WTC11 (cell line): ENCODE measurements at regions not wholly inside any gene's neighbourhood (a gene's known extent, or its start where the extent isn't known, plus 50 kb on each side); places are given as distances from the start of the nearest gene placed in this dataset.

Source experiments
- ATAC-seq: fragments of 200-7000 bp; cut with Tn5 transposase; 2 replicates; pipeline ENCODE4 v1.10.0; 2021; ENCODE audit warnings: mild to moderate bottlenecking, moderate library complexity
- CTCF ChIA-PET: fragments of 300-600 bp; sonication (Branson Sonifier 250); formaldehyde crosslinking; loops from one replicate; lab custom pipeline; 2021; ENCODE audit warnings: antibody characterized with exemption; lab: Charles Lee
- POLR2A ChIA-PET: fragments of 350-600 bp; sonication (Branson Sonifier 250); formaldehyde crosslinking; loops from one replicate; lab custom pipeline; 2021; ENCODE audit warnings: antibody characterized with exemption; lab: Charles Lee
- DNase-seq: peaks from one replicate; pipeline ENCODE4 v3.0.0; 2021; ENCODE audit warnings: low spot score
- H3K27ac Mint-ChIP-seq: 2 replicates; pipeline ENCODE4 v1.8.0; 2021; ENCODE audit warnings: mixed read lengths
- H3K27me3 Mint-ChIP-seq: 2 replicates; pipeline ENCODE4 v1.8.0; 2021; ENCODE audit warnings: low read depth, mild to moderate bottlenecking, moderate library complexity, mixed read lengths
- H3K36me3 Mint-ChIP-seq: 2 replicates; pipeline ENCODE4 v1.8.0; 2021; ENCODE audit warnings: mixed read lengths
- H3K4me1 Mint-ChIP-seq: 2 replicates; pipeline ENCODE4 v1.8.0; 2022; ENCODE audit warnings: mixed read lengths
- H3K4me3 Mint-ChIP-seq: 2 replicates; pipeline ENCODE4 v1.8.0; 2021; ENCODE audit warnings: mild to moderate bottlenecking, moderate library complexity, mixed read lengths
- H3K9me3 Mint-ChIP-seq: 2 replicates; pipeline ENCODE4 v1.8.0; 2021; ENCODE audit warnings: mixed read lengths
- CBFB ChIP-seq: sonication (generic); formaldehyde crosslinking; IDR thresholded peaks from 2 replicates; pipeline ENCODE4 v1.8.1; 2022; ENCODE audit warnings: mild to moderate bottlenecking, low read depth, missing genetic modification reagents
- EMX1 ChIP-seq: fragments of 250-450 bp; sonication (Bioruptor Pico); IDR thresholded peaks from 2 replicates; pipeline ENCODE4 v1.8.0; 2021; ENCODE audit warnings: mild to moderate bottlenecking
- ESRRA ChIP-seq: sonication (generic); formaldehyde crosslinking; IDR thresholded peaks from 2 replicates; pipeline ENCODE4 v1.8.1; 2022; ENCODE audit warnings: mild to moderate bottlenecking, missing genetic modification reagents, borderline replicate concordance
- HMGA2 ChIP-seq: fragments of 250-450 bp; sonication (Bioruptor Pico); IDR thresholded peaks from 2 replicates; pipeline ENCODE4 v1.4.0; 2021; ENCODE audit warnings: mild to moderate bottlenecking, moderate library complexity
- MXD4 ChIP-seq: fragments of 250-450 bp; sonication (Bioruptor Pico); IDR thresholded peaks from 2 replicates; pipeline ENCODE4 v1.8.0; 2021; ENCODE audit warnings: mild to moderate bottlenecking, moderate library complexity, borderline replicate concordance
- NFATC4 ChIP-seq: fragments of 250-450 bp; sonication (Bioruptor Pico); IDR thresholded peaks from 2 replicates; pipeline ENCODE4 v1.9.0; 2021; ENCODE audit warnings: mild to moderate bottlenecking
- NFE2L1 ChIP-seq: sonication (generic); formaldehyde crosslinking; IDR thresholded peaks from 2 replicates; pipeline ENCODE4 v1.8.1; 2023; ENCODE audit warnings: missing genetic modification reagents
- RORB ChIP-seq: fragments of 250-450 bp; sonication (Bioruptor Pico); IDR thresholded peaks from 2 replicates; pipeline ENCODE4 v1.9.0; 2021; ENCODE audit warnings: mild to moderate bottlenecking
- SMAD3 ChIP-seq: sonication (generic); formaldehyde crosslinking; IDR thresholded peaks from 2 replicates; pipeline ENCODE4 v1.8.0; 2022; ENCODE audit warnings: missing genetic modification reagents, mild to moderate bottlenecking, borderline replicate concordance
- TEAD1 ChIP-seq: sonication (generic); formaldehyde crosslinking; IDR thresholded peaks from 2 replicates; pipeline ENCODE4 v1.8.0; 2022; ENCODE audit warnings: mild to moderate bottlenecking, missing genetic modification reagents
- ZBTB21 ChIP-seq: sonication (generic); formaldehyde crosslinking; IDR thresholded peaks from 2 replicates; pipeline ENCODE4 v1.8.1; 2023; ENCODE audit warnings: mild to moderate bottlenecking, missing genetic modification reagents, borderline replicate concordance
- TF ChIP-seq, protein P1 (sequence below): sonication (generic); formaldehyde crosslinking; IDR thresholded peaks from 2 replicates; pipeline ENCODE4 v1.8.1; 2022; ENCODE audit warnings: missing genetic modification reagents, borderline replicate concordance
- TF ChIP-seq, protein P2 (sequence below): sonication (generic); formaldehyde crosslinking; IDR thresholded peaks from 2 replicates; pipeline ENCODE4 v1.8.0; 2022; ENCODE audit warnings: mild to moderate bottlenecking, missing genetic modification reagents
- TF ChIP-seq, protein P3 (sequence below): sonication (generic); formaldehyde crosslinking; IDR thresholded peaks from 2 replicates; pipeline ENCODE4 v1.8.1; 2023; ENCODE audit warnings: mild to moderate bottlenecking, missing genetic modification reagents
- TF ChIP-seq, protein P4 (sequence below): sonication (generic); formaldehyde crosslinking; IDR thresholded peaks from 2 replicates; pipeline ENCODE4 v1.8.1; 2022; ENCODE audit warnings: low read depth, mild to moderate bottlenecking, moderate library complexity, missing genetic modification reagents, borderline replicate concordance
- TF ChIP-seq, protein P5 (sequence below): sonication (generic); formaldehyde crosslinking; IDR thresholded peaks from 2 replicates; pipeline ENCODE4 v1.8.1; 2023; ENCODE audit warnings: mild to moderate bottlenecking, missing genetic modification reagents, moderate library complexity
- TF ChIP-seq, protein P6 (sequence below): sonication (generic); formaldehyde crosslinking; conservative IDR thresholded peaks from 2 replicates; pipeline ENCODE4 v1.8.1; 2022; ENCODE audit warnings: mild to moderate bottlenecking, missing genetic modification reagents
- TF ChIP-seq, protein P7 (sequence below): fragments of 250-450 bp; sonication (Bioruptor Pico); IDR thresholded peaks from 2 replicates; pipeline ENCODE4 v1.9.0; 2021; ENCODE audit warnings: moderate library complexity, mild to moderate bottlenecking, inconsistent platforms, borderline replicate concordance
- TF ChIP-seq, protein P8 (sequence below): fragments of 250-450 bp; sonication (Bioruptor Pico); IDR thresholded peaks from 2 replicates; pipeline ENCODE4 v2.1.2; 2022; ENCODE audit warnings: mild to moderate bottlenecking, moderate library complexity
- TF ChIP-seq, protein P9 (sequence below): sonication (generic); formaldehyde crosslinking; IDR thresholded peaks from 2 replicates; pipeline ENCODE4 v1.8.1; 2022; ENCODE audit warnings: low read depth, missing genetic modification reagents, borderline replicate concordance

DNA sequence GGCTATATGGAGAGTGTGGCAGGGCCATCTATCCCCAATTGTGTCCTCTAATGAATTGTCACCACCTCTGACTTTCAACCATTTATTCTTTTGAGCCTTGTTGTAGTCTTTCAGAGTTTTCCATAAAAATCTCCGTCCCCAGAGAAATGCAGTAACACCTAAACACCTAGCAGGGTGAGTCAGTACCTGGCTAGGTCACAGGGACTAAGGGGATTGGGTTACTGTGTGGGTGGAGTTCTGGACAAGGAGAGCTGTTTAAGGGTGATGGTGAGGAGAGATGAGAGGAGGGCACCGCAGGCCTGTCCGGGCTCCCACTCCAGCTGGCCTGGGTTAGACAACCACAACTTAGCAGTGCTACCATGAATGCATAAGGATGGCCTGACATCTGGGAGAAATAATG is 186.2 kb upstream of the LYZL1 start (continued):
- TF ChIP-seq, protein P1, sequence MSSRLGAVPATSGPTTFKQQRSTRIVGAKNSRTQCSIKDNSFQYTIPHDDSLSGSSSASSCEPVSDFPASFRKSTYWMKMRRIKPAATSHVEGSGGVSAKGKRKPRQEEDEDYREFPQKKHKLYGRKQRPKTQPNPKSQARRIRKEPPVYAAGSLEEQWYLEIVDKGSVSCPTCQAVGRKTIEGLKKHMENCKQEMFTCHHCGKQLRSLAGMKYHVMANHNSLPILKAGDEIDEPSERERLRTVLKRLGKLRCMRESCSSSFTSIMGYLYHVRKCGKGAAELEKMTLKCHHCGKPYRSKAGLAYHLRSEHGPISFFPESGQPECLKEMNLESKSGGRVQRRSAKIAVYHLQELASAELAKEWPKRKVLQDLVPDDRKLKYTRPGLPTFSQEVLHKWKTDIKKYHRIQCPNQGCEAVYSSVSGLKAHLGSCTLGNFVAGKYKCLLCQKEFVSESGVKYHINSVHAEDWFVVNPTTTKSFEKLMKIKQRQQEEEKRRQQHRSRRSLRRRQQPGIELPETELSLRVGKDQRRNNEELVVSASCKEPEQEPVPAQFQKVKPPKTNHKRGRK (CRISPR knock-in tag): no peak
- TF ChIP-seq, protein P2, sequence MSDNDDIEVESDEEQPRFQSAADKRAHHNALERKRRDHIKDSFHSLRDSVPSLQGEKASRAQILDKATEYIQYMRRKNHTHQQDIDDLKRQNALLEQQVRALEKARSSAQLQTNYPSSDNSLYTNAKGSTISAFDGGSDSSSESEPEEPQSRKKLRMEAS (CRISPR knock-in tag): no peak
- TF ChIP-seq SMAD3: no peak

DNA sequence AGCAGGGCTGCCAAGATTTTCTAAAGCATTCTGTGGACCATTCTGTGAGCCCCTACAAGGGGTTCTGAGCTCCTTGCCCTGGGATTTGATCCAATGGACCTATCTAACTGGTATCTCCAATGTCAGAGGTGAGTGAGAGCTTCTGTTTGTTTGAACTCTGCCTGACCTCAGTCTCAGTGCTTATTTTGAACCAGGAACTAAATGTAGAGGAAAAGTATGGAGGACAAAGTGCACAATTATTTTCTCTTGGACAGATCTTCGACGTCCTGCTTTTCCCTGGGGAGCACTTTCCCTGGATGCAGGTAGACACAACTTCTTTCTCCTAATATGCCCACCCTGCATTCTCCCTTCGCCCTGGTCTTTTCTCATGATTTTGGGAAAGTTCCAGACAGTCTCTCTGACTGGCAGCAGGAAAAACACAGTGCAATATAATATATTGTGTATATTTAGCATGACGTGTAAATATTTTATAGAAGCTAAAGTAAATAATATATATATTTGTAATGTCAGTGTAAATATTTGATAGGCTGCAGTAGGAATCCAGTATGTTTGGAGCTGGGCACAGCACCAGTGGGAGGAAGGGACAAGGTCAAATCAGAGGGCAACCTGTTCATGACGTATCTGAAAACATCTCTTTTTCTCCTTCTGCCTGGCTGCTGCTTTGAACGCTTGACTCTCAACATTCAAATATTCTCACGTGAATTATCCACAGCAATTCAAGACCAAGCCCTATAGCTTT is 184.0 kb upstream of the LYZL1 start:
- no peak overlapping the region for H3K27ac Mint-ChIP-seq
- TF ChIP-seq, protein P3, sequence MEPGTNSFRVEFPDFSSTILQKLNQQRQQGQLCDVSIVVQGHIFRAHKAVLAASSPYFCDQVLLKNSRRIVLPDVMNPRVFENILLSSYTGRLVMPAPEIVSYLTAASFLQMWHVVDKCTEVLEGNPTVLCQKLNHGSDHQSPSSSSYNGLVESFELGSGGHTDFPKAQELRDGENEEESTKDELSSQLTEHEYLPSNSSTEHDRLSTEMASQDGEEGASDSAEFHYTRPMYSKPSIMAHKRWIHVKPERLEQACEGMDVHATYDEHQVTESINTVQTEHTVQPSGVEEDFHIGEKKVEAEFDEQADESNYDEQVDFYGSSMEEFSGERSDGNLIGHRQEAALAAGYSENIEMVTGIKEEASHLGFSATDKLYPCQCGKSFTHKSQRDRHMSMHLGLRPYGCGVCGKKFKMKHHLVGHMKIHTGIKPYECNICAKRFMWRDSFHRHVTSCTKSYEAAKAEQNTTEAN (CRISPR knock-in tag): no peak
- TF ChIP-seq, protein P4, sequence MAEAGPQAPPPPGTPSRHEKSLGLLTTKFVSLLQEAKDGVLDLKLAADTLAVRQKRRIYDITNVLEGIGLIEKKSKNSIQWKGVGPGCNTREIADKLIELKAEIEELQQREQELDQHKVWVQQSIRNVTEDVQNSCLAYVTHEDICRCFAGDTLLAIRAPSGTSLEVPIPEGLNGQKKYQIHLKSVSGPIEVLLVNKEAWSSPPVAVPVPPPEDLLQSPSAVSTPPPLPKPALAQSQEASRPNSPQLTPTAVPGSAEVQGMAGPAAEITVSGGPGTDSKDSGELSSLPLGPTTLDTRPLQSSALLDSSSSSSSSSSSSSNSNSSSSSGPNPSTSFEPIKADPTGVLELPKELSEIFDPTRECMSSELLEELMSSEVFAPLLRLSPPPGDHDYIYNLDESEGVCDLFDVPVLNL (CRISPR knock-in tag): no peak
- TF ChIP-seq MXD4 (CRISPR knock-in tag) (no peak), HMGA2 (CRISPR knock-in tag) (no peak), CBFB (no peak), NFE2L1 (CRISPR knock-in tag) (no peak), EMX1 (CRISPR knock-in tag) (no peak), RORB (CRISPR knock-in tag) (no peak), ESRRA (CRISPR knock-in tag) (no peak), ZBTB21 (no peak), TEAD1 (CRISPR knock-in tag) (no peak), NFATC4 (CRISPR knock-in tag) (no peak)
- TF ChIP-seq, protein P5, sequence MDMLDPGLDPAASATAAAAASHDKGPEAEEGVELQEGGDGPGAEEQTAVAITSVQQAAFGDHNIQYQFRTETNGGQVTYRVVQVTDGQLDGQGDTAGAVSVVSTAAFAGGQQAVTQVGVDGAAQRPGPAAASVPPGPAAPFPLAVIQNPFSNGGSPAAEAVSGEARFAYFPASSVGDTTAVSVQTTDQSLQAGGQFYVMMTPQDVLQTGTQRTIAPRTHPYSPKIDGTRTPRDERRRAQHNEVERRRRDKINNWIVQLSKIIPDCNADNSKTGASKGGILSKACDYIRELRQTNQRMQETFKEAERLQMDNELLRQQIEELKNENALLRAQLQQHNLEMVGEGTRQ (CRISPR knock-in tag): no peak
- TF ChIP-seq, protein P6, sequence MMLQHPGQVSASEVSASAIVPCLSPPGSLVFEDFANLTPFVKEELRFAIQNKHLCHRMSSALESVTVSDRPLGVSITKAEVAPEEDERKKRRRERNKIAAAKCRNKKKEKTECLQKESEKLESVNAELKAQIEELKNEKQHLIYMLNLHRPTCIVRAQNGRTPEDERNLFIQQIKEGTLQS (CRISPR knock-in tag): no peak
- TF ChIP-seq, protein P7, sequence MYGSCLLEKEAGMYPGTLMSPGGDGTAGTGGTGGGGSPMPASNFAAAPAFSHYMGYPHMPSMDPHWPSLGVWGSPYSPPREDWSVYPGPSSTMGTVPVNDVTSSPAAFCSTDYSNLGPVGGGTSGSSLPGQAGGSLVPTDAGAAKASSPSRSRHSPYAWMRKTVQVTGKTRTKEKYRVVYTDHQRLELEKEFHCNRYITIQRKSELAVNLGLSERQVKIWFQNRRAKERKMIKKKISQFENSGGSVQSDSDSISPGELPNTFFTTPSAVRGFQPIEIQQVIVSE: no peak
- TF ChIP-seq, protein P1 (CRISPR knock-in tag): no peak
- TF ChIP-seq, protein P8, sequence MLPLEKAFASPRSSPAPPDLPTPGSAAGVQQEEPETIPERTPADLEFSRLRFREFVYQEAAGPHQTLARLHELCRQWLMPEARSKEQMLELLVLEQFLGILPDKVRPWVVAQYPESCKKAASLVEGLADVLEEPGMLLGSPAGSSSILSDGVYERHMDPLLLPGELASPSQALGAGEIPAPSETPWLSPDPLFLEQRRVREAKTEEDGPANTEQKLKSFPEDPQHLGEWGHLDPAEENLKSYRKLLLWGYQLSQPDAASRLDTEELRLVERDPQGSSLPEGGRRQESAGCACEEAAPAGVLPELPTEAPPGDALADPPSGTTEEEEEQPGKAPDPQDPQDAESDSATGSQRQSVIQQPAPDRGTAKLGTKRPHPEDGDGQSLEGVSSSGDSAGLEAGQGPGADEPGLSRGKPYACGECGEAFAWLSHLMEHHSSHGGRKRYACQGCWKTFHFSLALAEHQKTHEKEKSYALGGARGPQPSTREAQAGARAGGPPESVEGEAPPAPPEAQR: no peak
- TF ChIP-seq, protein P9, sequence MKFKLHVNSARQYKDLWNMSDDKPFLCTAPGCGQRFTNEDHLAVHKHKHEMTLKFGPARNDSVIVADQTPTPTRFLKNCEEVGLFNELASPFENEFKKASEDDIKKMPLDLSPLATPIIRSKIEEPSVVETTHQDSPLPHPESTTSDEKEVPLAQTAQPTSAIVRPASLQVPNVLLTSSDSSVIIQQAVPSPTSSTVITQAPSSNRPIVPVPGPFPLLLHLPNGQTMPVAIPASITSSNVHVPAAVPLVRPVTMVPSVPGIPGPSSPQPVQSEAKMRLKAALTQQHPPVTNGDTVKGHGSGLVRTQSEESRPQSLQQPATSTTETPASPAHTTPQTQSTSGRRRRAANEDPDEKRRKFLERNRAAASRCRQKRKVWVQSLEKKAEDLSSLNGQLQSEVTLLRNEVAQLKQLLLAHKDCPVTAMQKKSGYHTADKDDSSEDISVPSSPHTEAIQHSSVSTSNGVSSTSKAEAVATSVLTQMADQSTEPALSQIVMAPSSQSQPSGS (CRISPR knock-in tag): no peak
- ATAC-seq: no peak
- no peak for DNase-seq
- peaks cover 4% of the 10 kb centered on the region for H3K36me3 Mint-ChIP-seq
- POLR2A ChIA-PET: no interaction called here
- no peak overlapping the region for H3K4me3 Mint-ChIP-seq
- H3K27me3 Mint-ChIP-seq: no peaks in the 10 kb centered on the region
- peaks cover 23% of the 10 kb centered on the region for H3K9me3 Mint-ChIP-seq
- CTCF ChIA-PET: interaction anchor here (0.7 kb wide), 1 partner anchor 15 kb away, joined by 3 read pairs; no protein-coding TSS in a partner anchor
- H3K4me1 Mint-ChIP-seq: peaks cover 3% of the 10 kb centered on the region
